Mesendoderm (in vitro differentiated cells): ENCODE measurements at regions not wholly inside any gene's neighbourhood (a gene's known extent, or its start where the extent isn't known, plus 50 kb on each side); places are given as distances from the start of the nearest gene placed in this dataset.

Experiments
- DNase-seq: peaks from one replicate; pipeline ENCODE4 v3.0.0; 2013
- H2AK5ac ChIP-seq: 2 replicates; pipeline ENCODE4 v1.6.1; 2013; ENCODE audit warnings: low read length, inconsistent platforms
- H2BK120ac ChIP-seq: 2 replicates; pipeline ENCODE4 v1.6.1; 2013; ENCODE audit warnings: low read depth, mild to moderate bottlenecking, low read length, moderate library complexity, mixed read lengths
- H2BK15ac ChIP-seq: replicated peaks from 2 replicates; pipeline ENCODE4 v1.6.1; 2013; ENCODE audit warnings: low read depth, mild to moderate bottlenecking, moderate library complexity
- H2BK5ac ChIP-seq: 2 replicates; pipeline ENCODE4 v1.6.1; 2013; ENCODE audit warnings: low read length, inconsistent platforms
- H3K18ac ChIP-seq: 2 replicates; pipeline ENCODE4 v1.6.1; 2013; ENCODE audit warnings: mild to moderate bottlenecking, low read length, mixed read lengths
- H3K23ac ChIP-seq: one replicate; pipeline ENCODE4 v1.6.1; 2013; ENCODE audit warnings: low read length
- H3K27ac ChIP-seq: 2 replicates; pipeline ENCODE4 v1.5.1; 2013; ENCODE audit warnings: low read depth, mild to moderate bottlenecking, inconsistent platforms, low read length, moderate library complexity
- H3K27me3 ChIP-seq: 2 replicates; pipeline ENCODE4 v1.6.1; 2013; ENCODE audit warnings: low read length, control low read depth, mild to moderate bottlenecking, inconsistent platforms; ENCODE audit not compliant: insufficient read depth, poor library complexity
- H3K36me3 ChIP-seq: 2 replicates; pipeline ENCODE4 v1.6.1; 2013; ENCODE audit warnings: low read length, inconsistent platforms; ENCODE audit not compliant: control insufficient read depth, insufficient read depth
- H3K4ac ChIP-seq: one replicate; pipeline ENCODE4 v1.6.1; 2013; ENCODE audit warnings: low read depth, mild to moderate bottlenecking, low read length, moderate library complexity
- H3K4me1 ChIP-seq: 2 replicates; pipeline ENCODE4 v1.6.1; 2013; ENCODE audit warnings: low read depth, low read length, inconsistent platforms; ENCODE audit not compliant: control insufficient read depth
- H3K4me2 ChIP-seq: 2 replicates; pipeline ENCODE4 v1.6.1; 2013; ENCODE audit warnings: low read length
- H3K4me3 ChIP-seq: 2 replicates; pipeline ENCODE4 v1.5.1; 2013; ENCODE audit warnings: mild to moderate bottlenecking, low read length
- H3K56ac ChIP-seq: one replicate; pipeline ENCODE4 v1.6.1; 2013; ENCODE audit warnings: low read length
- H3K79me1 ChIP-seq: 2 replicates; pipeline ENCODE4 v1.6.1; 2013; ENCODE audit warnings: low read length, inconsistent platforms
- H3K79me2 ChIP-seq: 2 replicates; pipeline ENCODE4 v1.6.1; 2013; ENCODE audit warnings: mild to moderate bottlenecking, low read length; ENCODE audit not compliant: control insufficient read depth, insufficient read depth
- H3K9ac ChIP-seq: 2 replicates; pipeline ENCODE4 v1.6.1; 2013; ENCODE audit warnings: low read length, inconsistent platforms
- H4K5ac ChIP-seq: one replicate; pipeline ENCODE4 v1.6.1; 2013; ENCODE audit warnings: low read length
- H4K8ac ChIP-seq: one replicate; pipeline ENCODE4 v1.6.1; 2013; ENCODE audit warnings: low read depth, mild to moderate bottlenecking, control low read depth, low read length, moderate library complexity
- WGBS: extraction: QIAGEN DNeasy Blood & Tissue Kit; methylation state at CpG from one replicate; pipeline ENCODE4 v1.1.7; 2013; ENCODE audit warnings: low lambda C conversion rate, missing lambda C conversion rate; ENCODE audit not compliant: insufficient coverage; ENCODE audit errors: extremely low coverage; 5-methylcytosine and 5-hydroxymethylcytosine counted together

- no peaks in the 10 kb centered on the region for H3K79me2 ChIP-seq
- H3K4me1 ChIP-seq: no peaks in the 10 kb centered on the region
- H3K79me1 ChIP-seq: no peaks in the 10 kb centered on the region
- no peaks in the 10 kb centered on the region for H3K36me3 ChIP-seq
- H2BK120ac ChIP-seq: no peak overlapping the region
- H3K27ac ChIP-seq: no peak overlapping the region
- H3K18ac ChIP-seq: no peak overlapping the region
- no peak overlapping the region for H2BK15ac ChIP-seq
- no peak overlapping the region for H4K8ac ChIP-seq
- H3K56ac ChIP-seq: no peak overlapping the region
- no peak overlapping the region for H3K23ac ChIP-seq
- no peak overlapping the region for H2AK5ac ChIP-seq
- H3K9ac ChIP-seq: no peak overlapping the region
- no peak overlapping the region for H3K4ac ChIP-seq
- no CpG with 5 or more reads among the region's 7 CpGs for WGBS
- no peaks in the 10 kb centered on the region for H3K27me3 ChIP-seq
- H2BK5ac ChIP-seq: no peak overlapping the region
- no peak overlapping the region for H4K5ac ChIP-seq
- H3K4me3 ChIP-seq: no peak overlapping the region
- no peak overlapping the region for H3K4me2 ChIP-seq
- no peak for DNase-seq
Measured at GRCh38 chr2:44843086-44843485, 98.4 kb upstream of the SIX3 start.

DNA sequence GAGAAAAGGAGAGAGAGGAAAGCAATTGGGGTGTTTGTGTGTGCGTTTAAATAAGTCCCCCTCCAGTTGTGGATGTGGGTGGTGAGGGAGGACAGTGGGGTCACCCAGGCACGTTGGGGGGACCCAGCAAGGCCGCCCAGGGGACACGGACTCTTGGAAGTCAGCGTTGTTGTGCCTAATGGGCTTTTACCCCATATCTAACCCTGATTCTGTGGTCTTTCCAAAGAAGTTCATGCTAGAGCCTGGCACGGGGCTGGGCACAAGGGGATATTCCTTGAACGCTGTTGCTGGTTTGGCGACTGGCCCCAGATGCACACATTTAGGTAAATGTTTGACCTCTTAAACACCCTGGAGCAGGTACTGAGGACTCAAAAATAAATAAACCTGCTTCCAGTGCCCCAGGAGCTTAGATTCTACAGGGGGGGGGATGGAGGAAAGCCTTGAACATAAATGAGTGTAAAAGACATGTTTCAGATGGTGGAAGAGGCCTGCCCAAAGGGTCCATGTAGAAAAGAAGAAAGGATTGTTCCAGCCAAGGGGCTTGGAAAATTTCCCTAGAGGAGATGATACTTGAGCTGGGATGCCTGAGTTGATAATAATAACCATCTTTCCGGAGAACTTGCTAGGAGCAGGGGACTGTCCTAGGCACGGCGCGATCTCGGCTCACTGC lies 97.7 kb upstream of the SIX3 start:
- Histone ChIP-seq H2BK5ac (no peak overlapping the region), H3K18ac (no peak overlapping the region)
- no CpG with 5 or more reads among the region's 13 CpGs for WGBS

DNA sequence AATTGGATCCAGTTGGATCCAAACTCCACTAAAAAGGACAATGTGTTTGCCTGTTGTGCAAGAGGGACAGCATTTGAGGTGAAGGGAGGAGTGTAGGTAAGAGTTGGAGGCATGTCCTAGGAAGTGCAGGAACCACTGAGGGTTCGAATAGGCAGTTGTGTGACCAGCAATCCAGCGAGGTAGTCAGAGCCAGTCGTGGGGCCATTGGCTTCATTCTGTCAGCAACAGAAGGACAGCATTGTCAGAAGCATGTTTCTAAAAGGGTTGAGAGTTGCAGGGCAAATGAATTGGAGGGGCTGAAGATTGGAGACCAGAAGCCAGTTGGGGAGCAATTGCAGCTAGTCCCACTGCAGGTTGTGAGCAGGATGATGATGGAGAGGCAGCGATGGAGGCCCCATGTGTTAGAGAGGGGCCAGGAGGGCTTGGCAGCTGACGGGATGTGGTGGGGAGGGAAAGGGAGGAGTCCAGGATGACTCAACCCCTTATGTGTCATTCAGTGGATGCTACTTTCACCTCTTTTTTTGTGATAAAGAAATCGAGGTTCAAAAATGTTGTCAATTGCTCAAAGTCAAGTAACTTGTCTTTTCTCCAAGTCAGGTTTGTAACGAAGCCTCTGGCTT lies 96.7 kb upstream of the SIX3 start:
- no peaks in the 10 kb centered on the region for H3K79me1 ChIP-seq
- H2BK15ac ChIP-seq: no peak overlapping the region
- no peak overlapping the region for H3K4me2 ChIP-seq
- no peaks in the 10 kb centered on the region for H3K36me3 ChIP-seq
- no peak for DNase-seq
- H3K79me2 ChIP-seq: no peaks in the 10 kb centered on the region
- H2BK120ac ChIP-seq: no peak overlapping the region
- H3K27ac ChIP-seq: no peak overlapping the region
- no peaks in the 10 kb centered on the region for H3K4me1 ChIP-seq
- no peak overlapping the region for H3K4me3 ChIP-seq
- no peak overlapping the region for H2AK5ac ChIP-seq
- no CpG with 5 or more reads among the region's 7 CpGs for WGBS
- no peak overlapping the region for H3K4ac ChIP-seq
- no peak overlapping the region for H3K56ac ChIP-seq
- no peak overlapping the region for H3K23ac ChIP-seq
- no peaks in the 10 kb centered on the region for H3K27me3 ChIP-seq
- H4K5ac ChIP-seq: no peak overlapping the region
- no peak overlapping the region for H4K8ac ChIP-seq
- no peak overlapping the region for H2BK5ac ChIP-seq
- H3K9ac ChIP-seq: no peak overlapping the region
- H3K18ac ChIP-seq: no peak overlapping the region

More for the DNA sequence above, 97.7 kb upstream of the SIX3 start:
- no peak overlapping the region for H4K8ac ChIP-seq
- no peak overlapping the region for H3K56ac ChIP-seq
- no peaks in the 10 kb centered on the region for H3K36me3 ChIP-seq
- no peaks in the 10 kb centered on the region for H3K79me1 ChIP-seq
- no peak for DNase-seq
- no peaks in the 10 kb centered on the region for H3K4me1 ChIP-seq
- no peak overlapping the region for H3K23ac ChIP-seq
- H3K4me2 ChIP-seq: no peak overlapping the region
- H3K27ac ChIP-seq: no peak overlapping the region
- H3K4ac ChIP-seq: no peak overlapping the region
- H2AK5ac ChIP-seq: no peak overlapping the region
- no peak overlapping the region for H4K5ac ChIP-seq
- H3K27me3 ChIP-seq: no peaks in the 10 kb centered on the region
- no peak overlapping the region for H2BK15ac ChIP-seq
- no peak overlapping the region for H3K4me3 ChIP-seq
- no peak overlapping the region for H3K9ac ChIP-seq
- H2BK120ac ChIP-seq: no peak overlapping the region
- H3K79me2 ChIP-seq: no peaks in the 10 kb centered on the region

GRCh38 chr2:44848026-44848425 lies 93.5 kb upstream of the SIX3 start:
- Histone ChIP-seq H2BK120ac (no peak overlapping the region), H2BK15ac (no peak overlapping the region), H3K18ac (no peak overlapping the region), H3K4ac (no peak overlapping the region), H3K36me3 (no peaks in the 10 kb centered on the region), H4K5ac (no peak overlapping the region), H3K27me3 (no peaks in the 10 kb centered on the region), H3K4me1 (no peaks in the 10 kb centered on the region), H3K4me2 (no peak overlapping the region), H3K9ac (no peak overlapping the region), H4K8ac (no peak overlapping the region), H3K23ac (no peak overlapping the region), H3K79me1 (no peaks in the 10 kb centered on the region), H2BK5ac (no peak overlapping the region), H2AK5ac (no peak overlapping the region), H3K4me3 (no peak overlapping the region), H3K79me2 (no peaks in the 10 kb centered on the region), H3K27ac (no peak overlapping the region), H3K56ac (no peak overlapping the region)
- DNase-seq: no peak
- WGBS: no CpG with 5 or more reads among the region's 1 CpG

GRCh38 chr2:44850016-44850415 lies 91.5 kb upstream of the SIX3 start:
- H3K36me3 ChIP-seq: no peaks in the 10 kb centered on the region
- H4K8ac ChIP-seq: no peak overlapping the region
- no CpG with 5 or more reads among the region's 1 CpG for WGBS
- H2AK5ac ChIP-seq: no peak overlapping the region
- H2BK5ac ChIP-seq: no peak overlapping the region
- no peaks in the 10 kb centered on the region for H3K4me1 ChIP-seq
- H4K5ac ChIP-seq: no peak overlapping the region
- H2BK15ac ChIP-seq: no peak overlapping the region
- no peak overlapping the region for H2BK120ac ChIP-seq
- no peak overlapping the region for H3K56ac ChIP-seq
- no peak overlapping the region for H3K4ac ChIP-seq
- H3K9ac ChIP-seq: no peak overlapping the region
- no peaks in the 10 kb centered on the region for H3K79me1 ChIP-seq
- no peak overlapping the region for H3K23ac ChIP-seq
- H3K27ac ChIP-seq: no peak overlapping the region
- no peak overlapping the region for H3K18ac ChIP-seq
- H3K79me2 ChIP-seq: no peaks in the 10 kb centered on the region
- no peak overlapping the region for H3K4me2 ChIP-seq
- no peak for DNase-seq
- no peaks in the 10 kb centered on the region for H3K27me3 ChIP-seq
- H3K4me3 ChIP-seq: no peak overlapping the region

DNA sequence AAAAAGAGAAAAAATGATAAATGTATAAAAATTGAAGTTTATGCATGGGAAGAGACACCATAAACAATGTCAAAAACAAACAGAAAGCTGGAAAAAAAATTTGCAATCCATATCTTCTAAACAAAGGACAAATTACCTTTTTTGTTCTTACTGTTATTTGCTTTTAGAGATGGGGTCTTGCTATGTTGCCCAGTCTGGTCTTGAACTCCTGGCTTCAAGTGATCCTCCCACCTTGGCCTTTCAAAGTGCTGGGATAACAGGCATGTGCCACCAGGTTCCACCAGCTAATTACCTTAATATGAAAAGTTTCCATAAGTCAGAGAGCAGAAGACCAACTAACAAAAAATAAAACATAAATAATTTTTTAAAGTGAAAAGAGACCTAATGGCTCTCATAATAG lies 90.0 kb upstream of the SIX3 start:
- Histone ChIP-seq H3K4me2 (no peak overlapping the region), H3K4ac (no peak overlapping the region), H2BK15ac (no peak overlapping the region), H4K5ac (no peak overlapping the region), H3K23ac (no peak overlapping the region), H3K4me3 (no peak overlapping the region), H3K4me1 (no peaks in the 10 kb centered on the region), H2BK5ac (no peak overlapping the region), H2BK120ac (no peak overlapping the region), H3K36me3 (no peaks in the 10 kb centered on the region), H3K18ac (no peak overlapping the region), H2AK5ac (no peak overlapping the region), H4K8ac (no peak overlapping the region), H3K9ac (no peak overlapping the region), H3K27ac (no peak overlapping the region), H3K56ac (no peak overlapping the region), H3K79me1 (no peaks in the 10 kb centered on the region), H3K79me2 (no peaks in the 10 kb centered on the region), H3K27me3 (no peaks in the 10 kb centered on the region)
- DNase-seq: no peak
